Fibroblast of gingiva (primary cell): ENCODE measurements at regions not wholly inside any gene's neighbourhood (a gene's known extent, or its start where the extent isn't known, plus 50 kb on each side); places are given as distances from the start of the nearest gene placed in this dataset.

ENCODE experiments used
- DNase-seq: peaks from one replicate; pipeline ENCODE4 v3.0.0-alpha.2; 2011; ENCODE audit warnings: low read depth

DNA sequence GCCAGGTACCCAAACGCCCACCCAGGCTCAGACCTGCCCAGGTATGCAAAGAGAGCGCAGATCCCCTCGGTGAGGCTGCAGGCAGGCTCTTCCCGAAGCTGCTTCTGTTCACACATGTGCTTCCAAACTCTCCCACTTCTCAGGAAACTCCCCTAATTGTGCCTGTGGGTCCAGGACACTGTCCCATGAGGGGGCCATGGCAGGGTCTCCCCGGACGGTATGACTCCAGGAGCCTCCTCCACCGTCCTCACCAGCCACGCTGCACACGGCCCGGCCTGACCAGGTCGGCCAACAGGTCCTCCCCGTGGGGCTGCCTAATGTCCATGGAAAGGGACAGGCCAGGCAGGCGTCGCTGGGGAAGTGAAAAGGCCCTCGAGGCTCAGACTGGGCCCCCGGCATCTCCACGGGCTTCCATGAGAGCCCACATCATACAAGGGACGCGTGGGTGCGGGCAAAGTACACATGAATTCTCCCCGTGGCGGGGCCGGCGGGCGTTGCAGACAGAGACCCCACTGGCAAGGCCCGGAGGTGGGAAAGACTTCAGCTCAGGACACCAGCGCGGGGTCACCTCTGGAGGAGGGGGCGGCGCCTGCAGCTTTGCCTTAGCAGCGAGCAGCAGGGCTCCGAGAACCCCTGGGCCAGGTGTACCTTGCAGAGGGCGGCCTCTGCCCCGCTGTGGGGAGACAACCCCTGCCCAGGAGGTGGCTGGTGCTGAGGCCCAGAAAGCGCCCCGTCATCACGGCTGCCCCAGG is 526.1 kb downstream of the BRD1 start:
- DNase-seq, result no peak

DNA sequence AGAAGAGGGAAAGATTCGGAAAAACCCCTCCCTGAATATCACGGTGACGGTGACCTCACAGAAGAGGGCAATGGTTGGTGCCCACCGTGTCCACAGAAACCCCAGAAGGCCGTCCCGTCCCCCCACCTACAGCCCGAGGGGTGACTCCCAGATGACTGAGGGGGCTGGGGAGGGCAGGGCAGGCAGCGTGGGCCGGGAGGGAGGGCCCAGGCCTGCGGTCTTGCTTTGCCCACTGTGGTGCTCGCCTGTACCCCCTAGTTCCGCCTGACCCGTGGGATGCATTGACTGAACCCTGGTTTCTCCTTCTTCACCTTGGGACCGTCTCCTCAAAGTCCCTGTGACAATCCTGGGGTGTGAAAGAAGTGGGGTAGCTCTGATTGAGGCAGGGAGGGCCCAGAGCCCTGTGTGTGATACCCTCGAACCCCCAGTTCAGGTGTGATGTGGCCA is 526.7 kb downstream of the BRD1 start:
- DNase-seq, result no peak

DNA sequence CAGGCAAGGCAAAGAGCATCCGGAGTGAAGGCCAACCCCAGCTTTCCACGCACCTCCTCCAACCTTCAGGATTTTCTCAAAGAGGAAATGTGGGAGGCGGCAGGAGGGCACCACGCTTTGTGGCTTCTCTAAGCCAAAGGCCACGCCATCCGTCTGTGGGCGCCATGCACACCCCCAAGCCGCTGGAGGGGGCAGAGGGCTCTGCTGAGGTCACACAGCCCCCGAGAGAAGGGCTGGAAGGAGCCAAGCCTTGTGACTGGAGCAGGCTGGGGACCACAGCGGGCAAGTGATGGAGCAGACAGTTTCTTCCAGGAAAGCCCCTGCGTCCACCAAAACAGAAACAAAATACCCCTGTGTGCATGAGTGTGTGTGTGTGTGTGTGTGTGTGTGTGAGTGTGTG is 527.4 kb downstream of the BRD1 start:
- no peak for DNase-seq

DNA sequence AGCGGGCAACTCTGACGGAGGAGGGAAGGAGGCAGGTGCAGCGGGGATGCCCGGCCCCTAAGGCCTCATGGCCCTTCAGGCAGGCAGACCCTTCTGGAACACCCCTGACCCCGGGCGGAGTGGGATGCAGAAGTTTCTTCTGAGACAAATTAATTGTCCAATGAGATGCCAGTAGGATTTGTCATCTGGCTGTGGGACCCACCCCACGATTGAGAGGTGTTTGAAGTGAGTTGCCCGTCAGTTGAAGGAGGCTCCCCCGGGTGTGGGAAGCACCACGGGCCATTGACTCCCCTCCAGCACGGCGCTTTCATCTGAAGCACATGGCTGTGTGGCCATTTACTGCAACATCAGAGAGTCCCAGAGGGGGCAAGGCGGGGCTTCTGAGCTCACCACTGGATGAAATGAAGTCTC is 527.8 kb downstream of the BRD1 start:
- no peak for DNase-seq

DNA sequence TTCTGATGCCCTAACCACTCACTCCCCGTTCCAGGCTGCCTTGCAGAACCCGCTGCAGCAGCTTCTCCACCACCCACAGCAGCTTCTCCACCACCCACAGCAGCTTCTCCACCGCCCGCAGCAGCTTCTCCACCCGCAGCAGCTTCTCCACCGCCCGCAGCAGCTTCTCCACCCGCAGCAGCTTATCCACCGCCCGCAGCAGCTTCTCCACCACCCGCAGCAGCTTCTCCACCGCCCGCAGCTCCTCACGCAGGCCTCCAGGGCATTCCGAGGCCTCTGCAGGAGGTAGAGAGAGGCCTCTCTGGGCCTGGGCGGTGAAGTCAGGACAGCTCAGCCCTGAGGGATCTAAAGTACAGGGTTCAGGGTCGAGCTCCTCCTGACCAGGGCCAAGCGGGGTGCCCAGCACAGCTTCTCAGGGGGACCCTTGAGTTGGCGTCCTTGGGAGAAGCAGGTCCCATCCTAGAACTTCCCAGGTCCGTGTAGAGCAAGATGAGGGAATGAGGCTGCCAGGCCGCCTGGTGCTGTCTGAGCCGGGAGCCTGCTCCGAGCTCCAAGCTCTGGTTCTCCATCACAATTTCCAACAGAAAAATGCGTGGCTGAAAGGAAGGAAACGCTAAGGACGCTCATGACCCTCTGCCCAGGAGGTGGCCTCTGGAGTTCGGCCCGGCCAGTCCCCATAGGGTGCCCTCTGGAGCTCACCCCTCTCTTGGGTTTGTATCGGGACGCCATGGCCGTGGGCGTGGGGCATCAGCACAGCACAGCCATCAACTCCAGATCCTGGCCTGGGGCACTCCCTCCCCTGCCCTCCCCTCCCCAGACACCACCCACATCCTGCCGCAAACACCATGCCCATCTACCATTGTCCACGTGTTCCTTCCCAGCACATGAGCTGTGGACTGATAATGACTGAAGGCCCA is 528.6 kb downstream of the BRD1 start:
- DNase-seq, result no peak

DNA sequence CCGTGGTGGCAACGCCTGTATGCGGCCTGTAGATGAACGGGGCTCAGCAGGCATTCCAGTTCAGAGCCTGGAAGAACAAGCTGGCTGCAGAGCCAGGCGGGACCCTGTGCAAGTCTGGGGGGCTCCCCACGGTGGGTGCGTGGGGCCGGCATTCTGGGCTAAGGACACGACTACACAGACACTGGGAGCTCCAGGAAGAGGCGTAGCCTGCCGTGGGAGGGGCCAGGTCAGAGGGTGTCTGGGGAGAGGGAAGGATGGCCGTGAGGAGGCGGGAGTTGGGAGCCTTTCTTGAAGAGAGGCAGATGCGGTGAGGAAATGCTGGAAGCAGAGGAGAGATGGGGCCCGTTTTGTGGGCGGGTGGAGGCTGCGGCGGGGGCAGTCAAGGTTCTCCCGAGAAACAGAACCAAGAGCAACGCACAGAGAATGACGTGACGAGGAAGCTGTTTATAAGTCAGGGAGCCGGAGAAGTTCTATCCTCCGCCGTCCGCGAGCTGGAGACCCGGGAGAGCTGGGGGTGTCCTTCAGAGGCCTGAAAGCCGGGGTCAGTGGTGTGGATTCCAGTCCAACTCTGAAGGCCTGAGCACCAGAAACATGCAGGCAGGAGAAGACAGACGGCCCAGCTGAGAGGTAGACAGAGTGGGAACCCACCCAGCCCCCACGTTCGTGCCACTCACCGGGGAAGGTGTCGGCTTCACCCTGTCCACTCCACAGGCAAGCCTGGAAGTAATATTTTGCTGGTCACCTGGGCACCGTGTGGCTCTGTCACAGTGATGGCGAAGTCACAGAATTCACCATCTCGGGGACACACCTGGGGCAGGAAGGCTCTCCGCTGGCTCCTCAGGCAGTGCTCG is 529.6 kb downstream of the BRD1 start:
- DNase-seq, result no peak

DNA sequence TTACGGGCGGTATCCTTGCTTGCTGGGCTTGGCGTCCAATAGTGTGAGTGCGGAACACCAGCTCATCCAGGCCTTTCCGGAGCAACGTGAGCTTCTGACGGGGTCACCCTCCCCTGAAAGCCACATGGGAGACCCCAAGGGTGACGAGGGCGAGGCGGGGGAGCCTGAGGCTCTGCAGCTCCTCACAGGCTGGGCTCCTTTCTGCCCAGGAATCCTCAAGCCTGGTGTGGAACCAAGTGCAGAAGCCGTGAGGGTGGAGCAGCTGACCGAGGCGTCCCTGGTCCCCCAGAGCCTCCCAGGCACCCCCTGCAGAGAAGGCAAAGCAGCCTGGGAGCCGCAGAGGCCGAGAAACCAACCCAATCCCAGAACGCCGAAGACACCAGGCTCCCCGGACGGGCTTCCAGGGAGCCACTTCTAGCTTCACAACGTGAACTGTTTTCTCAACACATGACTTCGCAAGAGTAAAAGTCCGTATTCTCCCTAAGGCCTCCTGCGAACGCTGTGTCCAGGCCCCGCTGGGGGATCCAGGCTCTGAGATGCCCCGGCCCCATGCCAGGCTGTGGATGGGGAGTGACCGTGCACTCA is 530.3 kb downstream of the BRD1 start:
- no peak for DNase-seq

DNA sequence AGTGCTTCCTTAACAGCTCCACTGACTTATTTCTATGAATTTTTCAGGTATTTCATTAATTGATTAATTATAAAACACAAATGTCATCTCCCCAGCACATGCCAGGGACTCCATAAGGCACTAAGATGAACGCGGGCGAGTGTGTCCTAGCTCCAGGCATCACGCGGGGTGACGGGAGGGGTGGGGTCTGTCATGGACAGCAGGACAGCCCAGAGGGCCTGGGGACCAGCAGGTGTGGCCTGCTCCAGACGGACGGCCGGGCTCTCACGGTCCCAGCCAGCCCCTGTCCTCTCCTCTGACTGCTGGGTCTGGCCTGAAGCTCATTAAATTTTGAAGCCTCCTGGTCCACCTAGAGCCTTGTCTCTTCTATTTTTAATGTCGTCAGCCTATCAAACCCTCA is 531.1 kb downstream of the BRD1 start:
- DNase-seq, result no peak

DNA sequence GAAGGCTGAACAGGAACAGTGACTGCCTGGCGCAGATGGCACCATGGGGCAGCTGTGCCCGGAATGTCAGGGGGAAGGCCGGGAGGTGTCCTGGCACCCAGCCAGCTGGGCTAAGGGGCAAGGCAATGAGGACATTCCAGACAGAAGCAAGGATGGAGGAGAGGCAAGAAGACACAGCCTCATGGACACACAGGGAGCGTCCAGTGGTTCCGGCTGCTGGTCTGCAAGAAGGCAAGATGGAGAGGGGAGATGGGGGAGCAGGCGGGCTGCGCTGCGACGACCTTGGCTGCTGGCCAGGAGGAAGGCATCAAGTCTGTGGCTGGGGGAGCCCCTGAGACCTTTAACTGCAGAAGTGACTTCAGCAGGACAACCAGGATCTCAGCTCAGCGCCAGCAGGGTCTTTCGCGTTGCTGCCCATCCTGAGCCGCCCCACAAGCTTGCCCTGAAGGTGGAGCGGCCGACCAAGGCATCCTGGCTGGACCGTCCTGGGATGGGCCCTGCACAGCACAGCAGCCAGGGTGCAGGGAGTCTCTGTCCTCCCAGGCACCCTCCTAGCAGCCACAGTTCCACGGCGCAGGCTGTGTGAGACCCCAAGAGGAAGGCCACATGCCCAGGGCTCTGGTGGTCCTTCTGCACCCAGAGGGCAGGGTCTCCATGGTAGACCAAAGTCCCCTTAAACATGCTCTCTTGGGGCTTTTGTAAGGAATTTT is 531.7 kb downstream of the BRD1 start:
- no peak for DNase-seq

DNA sequence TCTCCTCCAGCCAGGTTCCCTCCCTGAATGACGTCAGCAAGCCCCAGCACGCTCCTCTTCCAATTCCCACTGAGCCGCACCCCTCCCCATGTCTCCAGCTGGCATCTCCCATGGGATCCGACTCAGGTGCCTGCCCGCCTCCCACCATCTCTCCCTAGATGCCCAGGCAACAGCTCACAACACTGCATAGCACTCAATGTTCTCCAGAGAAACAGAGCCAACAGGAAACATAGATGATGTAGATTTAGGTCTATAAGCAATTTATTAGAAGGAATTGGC is 532.3 kb downstream of the BRD1 start:
- DNase-seq, result no peak

DNA sequence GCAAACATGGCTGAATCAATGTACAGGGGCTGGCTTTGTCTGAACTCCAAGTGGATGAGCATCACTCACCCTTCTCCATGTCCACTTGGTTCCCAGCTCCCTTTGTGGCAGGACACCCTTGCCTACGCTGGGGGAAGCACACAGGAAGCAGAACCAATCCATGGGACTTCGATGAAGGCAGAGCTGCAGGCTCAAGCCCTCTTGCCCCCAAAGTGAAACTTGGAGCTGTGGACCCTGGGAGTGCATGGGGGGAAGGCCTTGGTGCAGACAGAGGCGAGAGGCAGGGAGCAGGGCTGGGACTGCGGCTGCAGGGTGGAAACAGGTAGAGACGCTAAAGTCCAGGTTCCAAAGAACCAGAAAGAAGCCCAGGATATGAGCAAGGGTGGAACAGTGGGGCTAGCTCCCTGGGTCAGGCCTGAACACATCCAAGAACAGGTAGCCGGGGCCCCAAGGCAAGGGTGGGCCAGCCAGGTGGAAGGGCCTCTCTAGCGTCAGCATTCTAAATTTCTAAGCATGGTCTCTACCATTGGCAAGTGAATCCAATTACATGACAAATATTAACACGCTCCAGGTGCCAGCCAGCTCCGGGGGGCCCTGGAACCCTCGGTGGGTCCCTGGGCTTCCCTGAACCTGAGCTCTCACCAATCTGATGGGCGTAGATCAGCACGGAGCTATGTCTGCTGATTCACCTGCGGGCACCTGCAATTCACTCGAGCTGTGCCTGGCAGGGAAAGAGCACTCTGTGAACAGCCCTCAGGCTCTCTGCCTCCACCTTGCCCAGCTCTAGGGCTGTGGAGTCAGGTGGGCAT is 532.8 kb downstream of the BRD1 start:
- no peak for DNase-seq

DNA sequence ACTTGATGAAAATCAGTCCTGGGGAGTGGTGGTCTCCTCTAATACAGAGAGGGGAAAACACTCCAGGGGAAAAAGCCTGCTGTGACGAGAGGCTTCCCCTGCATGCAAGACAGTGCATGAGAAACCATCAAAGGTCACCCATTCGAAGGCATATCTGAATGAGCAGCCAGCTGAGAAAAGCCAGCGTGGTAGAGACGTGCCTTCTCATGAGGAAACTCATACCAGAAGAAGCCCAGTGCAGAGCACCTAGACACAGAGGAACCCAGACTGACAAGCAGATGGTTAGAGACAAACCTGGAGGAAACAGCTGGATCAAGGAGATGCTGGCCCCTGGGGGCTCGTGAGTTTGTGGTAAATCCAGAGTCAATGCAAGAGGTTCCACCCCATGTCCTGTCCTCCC is 534.8 kb downstream of the BRD1 start:
- no peak for DNase-seq

DNA sequence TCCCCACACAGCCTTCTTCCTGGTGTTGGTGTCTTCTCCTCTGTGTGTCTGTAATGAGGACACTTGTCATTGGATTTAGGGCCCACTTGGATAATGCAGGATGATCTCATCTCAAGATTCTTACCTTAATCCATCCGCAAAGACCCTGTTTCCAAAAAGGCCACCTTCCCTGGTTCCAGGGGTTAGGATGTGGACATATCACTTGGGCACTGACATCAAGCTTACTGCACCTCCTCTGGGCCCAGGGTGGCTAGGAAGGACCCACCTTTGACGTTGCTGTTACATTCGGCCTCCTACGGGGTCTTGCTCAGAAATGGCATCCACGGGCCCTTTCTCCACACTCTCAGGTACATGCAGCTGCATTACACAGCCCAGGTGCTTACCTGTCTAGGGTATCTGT is 535.9 kb downstream of the BRD1 start:
- no peak for DNase-seq

DNA sequence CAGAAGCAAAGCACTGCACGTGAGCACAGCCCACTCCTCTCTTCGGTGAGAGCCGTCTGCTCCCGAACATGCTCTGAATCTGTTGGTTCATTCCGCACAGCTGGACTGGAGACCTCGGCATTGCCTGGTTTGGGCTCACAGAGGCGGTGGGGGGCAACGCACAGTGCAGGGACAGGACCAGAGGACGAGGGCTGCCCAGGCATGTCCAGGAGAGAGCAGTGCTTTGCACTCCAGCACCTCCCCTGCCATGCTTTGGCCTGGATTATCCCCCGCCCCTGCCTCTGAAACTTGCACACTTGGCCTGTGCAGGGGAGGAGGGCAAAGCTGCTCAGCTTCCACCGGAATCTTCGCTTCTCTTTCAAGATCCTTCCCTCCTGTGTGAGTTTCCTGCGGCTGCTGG is 536.5 kb downstream of the BRD1 start:
- DNase-seq, result no peak

DNA sequence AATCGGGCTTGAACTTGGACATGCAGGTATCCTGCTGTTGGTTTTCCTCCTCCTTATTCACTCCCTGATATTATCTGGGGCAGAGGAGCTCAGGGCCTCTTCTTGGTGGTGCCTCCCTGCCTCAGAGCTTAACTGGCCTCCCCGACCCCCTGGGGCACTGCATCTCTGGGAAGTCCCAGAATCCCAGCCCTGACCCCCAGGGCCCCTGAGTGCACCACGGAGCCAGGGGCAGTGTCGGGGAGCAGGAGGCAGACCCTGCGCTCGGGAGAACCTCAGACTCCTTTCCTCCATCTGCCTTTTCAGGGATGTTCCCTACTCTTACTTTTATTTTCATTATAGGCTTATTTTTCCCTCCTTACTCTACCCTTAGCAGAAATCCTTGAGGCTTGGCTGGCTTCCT is 537.0 kb downstream of the BRD1 start:
- DNase-seq, result no peak

DNA sequence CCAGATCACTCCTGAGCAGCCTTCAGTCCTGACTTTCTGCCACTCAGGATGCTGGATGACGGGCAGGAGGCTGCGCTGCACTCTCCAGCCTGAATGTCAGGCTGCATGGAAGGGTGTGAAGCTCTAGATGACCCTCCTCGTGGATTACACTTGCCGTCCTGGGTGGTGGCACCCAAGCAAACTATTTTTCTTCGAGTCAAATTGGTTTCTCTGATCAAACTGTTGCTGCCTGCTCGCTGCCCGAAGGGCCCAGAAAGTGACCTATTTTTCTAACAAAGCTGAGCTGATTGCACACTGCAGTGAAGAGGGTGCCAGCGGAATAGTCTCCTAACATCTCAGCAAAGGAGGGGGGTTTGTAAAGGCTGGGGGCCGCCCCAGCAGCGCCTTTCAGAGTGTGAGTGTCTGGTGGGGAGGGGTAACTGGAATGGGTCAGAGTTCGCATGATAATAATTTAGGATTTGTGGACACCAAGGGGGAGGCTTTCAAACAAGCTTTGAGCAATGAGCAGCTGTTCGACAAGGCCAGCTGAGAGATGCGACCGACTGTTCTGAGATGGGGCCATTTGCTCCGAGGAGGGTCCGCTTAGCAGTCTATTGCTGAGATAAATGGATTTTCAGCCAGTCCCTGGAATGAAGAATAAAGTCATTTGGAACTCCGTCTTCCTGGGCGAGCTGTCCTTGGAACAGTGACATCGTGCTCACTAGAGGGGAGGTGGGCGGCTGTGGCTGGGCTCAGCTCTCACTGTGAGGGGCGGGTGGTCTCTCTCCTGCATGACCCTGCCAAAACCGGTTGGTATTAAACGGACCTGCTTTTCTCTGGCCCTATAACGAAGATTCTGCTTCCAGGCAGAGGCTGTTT is 537.6 kb downstream of the BRD1 start:
- DNase-seq, result no peak

DNA sequence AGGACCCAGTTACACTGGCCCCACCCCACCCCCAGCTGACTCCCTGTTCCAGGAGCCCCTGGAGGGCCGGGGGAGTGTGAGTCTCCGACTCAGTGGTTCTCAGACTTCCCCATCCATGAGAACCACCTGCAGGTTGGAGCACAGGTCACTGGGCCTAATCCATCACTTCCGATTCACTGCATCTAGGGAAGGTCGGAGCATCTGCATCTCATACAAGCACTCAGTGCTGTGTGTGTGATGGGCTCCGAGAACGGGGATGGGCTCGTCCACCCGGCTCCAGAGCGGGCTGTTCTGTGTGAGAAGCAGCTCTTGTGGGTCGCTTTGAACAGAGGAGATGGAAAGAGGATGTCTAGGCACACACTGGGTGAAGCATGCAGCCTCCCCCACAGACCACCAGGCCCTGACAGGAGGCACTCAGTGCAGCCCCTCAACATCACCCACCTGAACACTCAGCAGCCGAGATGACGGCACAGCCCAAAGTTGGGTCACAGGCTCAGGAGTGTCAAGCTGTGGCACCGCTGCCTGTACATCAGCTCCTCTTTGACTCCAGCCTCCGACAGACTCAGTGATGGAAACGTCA is 541.4 kb downstream of the BRD1 start:
- no peak for DNase-seq

DNA sequence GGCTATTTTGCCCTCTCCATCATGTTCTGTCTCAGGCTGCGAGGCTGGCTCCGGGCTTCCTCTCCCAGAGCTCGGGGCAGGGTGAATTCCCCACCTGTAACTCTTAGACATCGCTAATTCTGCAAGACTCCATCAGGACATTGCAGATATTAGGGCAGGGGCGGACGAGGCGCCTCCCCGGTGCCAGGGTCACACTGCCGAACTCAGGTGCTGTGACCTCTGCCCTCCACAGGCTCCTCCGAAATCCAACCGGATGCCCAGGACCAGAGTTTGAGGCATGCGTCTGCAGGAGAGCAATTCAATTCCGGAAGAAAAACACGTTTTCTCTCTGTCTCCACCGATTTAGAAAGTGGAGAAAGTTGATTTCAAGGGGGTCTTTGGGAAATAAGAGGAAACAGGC is 542.7 kb downstream of the BRD1 start:
- DNase-seq, result no peak

DNA sequence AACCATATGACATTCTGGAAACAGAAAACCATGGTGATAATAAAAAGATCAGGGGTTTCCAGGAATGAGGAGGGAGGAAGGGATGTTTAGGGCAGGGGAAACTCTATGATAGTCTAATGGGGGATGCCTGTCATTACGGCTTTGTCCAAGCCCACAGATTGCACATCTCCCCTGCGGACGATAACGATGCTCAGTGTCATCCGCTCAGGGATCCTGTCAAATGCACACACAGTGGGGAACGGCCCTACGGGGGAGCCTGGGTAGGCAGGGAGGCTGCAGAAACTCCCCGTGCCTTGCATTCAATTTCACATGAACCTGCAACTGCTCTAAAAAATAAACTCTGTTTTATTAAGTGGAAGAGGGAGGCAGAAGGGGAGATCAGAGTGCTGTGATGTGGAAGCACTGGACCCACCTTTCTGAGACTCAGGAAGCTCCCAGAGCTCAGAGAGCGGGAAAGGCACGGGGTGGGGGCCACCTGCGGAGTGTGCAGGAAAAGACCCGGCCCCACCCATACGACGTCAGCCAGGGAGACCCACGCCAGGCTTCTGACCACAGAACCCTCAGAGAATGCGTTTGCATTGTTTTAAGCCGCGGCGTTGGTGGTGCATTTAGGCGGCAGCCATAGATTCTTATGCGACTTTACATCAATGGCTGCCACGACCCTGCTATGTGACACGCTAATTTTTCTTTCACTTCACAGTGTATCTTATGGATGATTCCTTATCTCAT is 543.5 kb downstream of the BRD1 start:
- DNase-seq, result no peak
